Keratinocyte (primary cell): ENCODE measurements at regions not wholly inside any gene's neighbourhood (a gene's known extent, or its start where the extent isn't known, plus 50 kb on each side); places are given as distances from the start of the nearest gene placed in this dataset.
"Not testable (repeated sequence)": the region's sequence is repeated elsewhere in the genome, so short reads cannot be mapped to it uniquely, and the experiment has no call there.

ENCODE experiments used
- DNase-seq: peaks from one replicate; pipeline ENCODE4 v3.0.0-alpha.2; 2011; ENCODE audit warnings: low read depth, missing footprints, low spot score
- FAIRE-seq: peaks from 2 replicates; lab custom pipeline; 2011; peaks lifted over from hg19 to GRCh38; lab: Jason Lieb, UNC
- H2AFZ ChIP-seq: 2 replicates; pipeline ENCODE4 v1.6.0; 2012; ENCODE audit warnings: low read length, control low read depth, inconsistent platforms; ENCODE audit not compliant: control insufficient read depth
- H3K27ac ChIP-seq: 2 replicates; pipeline ENCODE4 v1.5.1; 2011; ENCODE audit warnings: low read length; ENCODE audit not compliant: control insufficient read depth, insufficient read depth
- H3K27me3 ChIP-seq: 3 replicates; pipeline ENCODE4 v1.6.0; 2011; ENCODE audit warnings: low read length; ENCODE audit not compliant: control insufficient read depth, insufficient read depth; ENCODE audit errors: extremely low read depth
- H3K36me3 ChIP-seq, 2 experiments: 2 replicates in 1 of 2; 3 replicates in 1 of 2; pipeline ENCODE4 v1.5.1; 2011; ENCODE audit warnings: low read length in 2 of 2, mild to moderate bottlenecking in 1 of 2; ENCODE audit not compliant: control insufficient read depth in 2 of 2, insufficient read depth in 2 of 2; ENCODE audit errors: extremely low read depth in 1 of 2
- H3K4me1 ChIP-seq: 3 replicates; pipeline ENCODE4 v1.5.1; 2011; ENCODE audit warnings: low read length; ENCODE audit not compliant: control insufficient read depth, insufficient read depth; ENCODE audit errors: extremely low read depth
- H3K4me2 ChIP-seq: 3 replicates; pipeline ENCODE4 v1.6.0; 2011; ENCODE audit warnings: low read depth, low read length; ENCODE audit not compliant: control insufficient read depth, insufficient read depth; ENCODE audit errors: extremely low read depth
- H3K4me3 ChIP-seq, 3 experiments: fragments of 200-600 bp in 1 of 3; sonication (generic) in 1 of 3; 2 replicates in 2 of 3; 3 replicates in 1 of 3; pipeline ENCODE4 v1.5.1; 2011 to 2016; ENCODE audit warnings: low read length in 3 of 3, mild to moderate bottlenecking in 3 of 3, control low read depth in 2 of 3, inconsistent platforms in 1 of 3, low read depth in 1 of 3, mixed read lengths in 1 of 3, mixed run types in 1 of 3, moderate library complexity in 1 of 3; ENCODE audit not compliant: control insufficient read depth in 2 of 3, insufficient read depth in 2 of 3; ENCODE audit errors: extremely low read depth in 1 of 3
- H3K79me2 ChIP-seq: 2 replicates; pipeline ENCODE4 v1.6.0; 2012; ENCODE audit warnings: low read length; ENCODE audit not compliant: control insufficient read depth, insufficient read depth
- H3K9ac ChIP-seq: 3 replicates; pipeline ENCODE4 v1.6.0; 2011; ENCODE audit warnings: low read length; ENCODE audit not compliant: control insufficient read depth, insufficient read depth; ENCODE audit errors: extremely low read depth
- H3K9me1 ChIP-seq: 3 replicates; pipeline ENCODE4 v1.6.0; 2011; ENCODE audit warnings: low read length; ENCODE audit not compliant: control insufficient read depth, insufficient read depth; ENCODE audit errors: extremely low read depth
- H3K9me3 ChIP-seq: 2 replicates; pipeline ENCODE4 v1.5.1; 2012; ENCODE audit warnings: low read depth, low read length; ENCODE audit not compliant: control insufficient read depth
- H4K20me1 ChIP-seq: 3 replicates; pipeline ENCODE4 v1.6.0; 2011; ENCODE audit warnings: low read length; ENCODE audit not compliant: control insufficient read depth, insufficient read depth; ENCODE audit errors: extremely low read depth
- EZH2 ChIP-seq: IDR thresholded peaks from one replicate; pipeline ENCODE4 v1.6.1; 2012; ENCODE audit warnings: inconsistent platforms, mild to moderate bottlenecking, low read length, moderate library complexity
- dilution Hi-C: fragments of 300-500 bp; cut with MboI; formaldehyde crosslinking; loops from one replicate; pipeline ENCODE4 v1.7.0; 2020; ENCODE audit warnings: low sequenced_read_pairs; ENCODE audit not compliant: extremely low pct_ligation_motif_present
- TF ChIP-seq, protein P1 (sequence below), 3 experiments: IDR thresholded peaks in 1 of 3; conservative IDR thresholded peaks in 1 of 3; optimal IDR thresholded peaks in 1 of 3; 2 replicates in 2 of 3; 3 replicates in 1 of 3; pipeline versions ENCODE3 to v1.5.1; 2011; ENCODE audit warnings: low read length in 3 of 3, mild to moderate bottlenecking in 3 of 3, moderate library complexity in 2 of 3, control low read depth in 1 of 3, inconsistent platforms in 1 of 3; ENCODE audit not compliant: insufficient read depth in 2 of 3; ENCODE audit errors: extremely low read depth in 1 of 3

DNA sequence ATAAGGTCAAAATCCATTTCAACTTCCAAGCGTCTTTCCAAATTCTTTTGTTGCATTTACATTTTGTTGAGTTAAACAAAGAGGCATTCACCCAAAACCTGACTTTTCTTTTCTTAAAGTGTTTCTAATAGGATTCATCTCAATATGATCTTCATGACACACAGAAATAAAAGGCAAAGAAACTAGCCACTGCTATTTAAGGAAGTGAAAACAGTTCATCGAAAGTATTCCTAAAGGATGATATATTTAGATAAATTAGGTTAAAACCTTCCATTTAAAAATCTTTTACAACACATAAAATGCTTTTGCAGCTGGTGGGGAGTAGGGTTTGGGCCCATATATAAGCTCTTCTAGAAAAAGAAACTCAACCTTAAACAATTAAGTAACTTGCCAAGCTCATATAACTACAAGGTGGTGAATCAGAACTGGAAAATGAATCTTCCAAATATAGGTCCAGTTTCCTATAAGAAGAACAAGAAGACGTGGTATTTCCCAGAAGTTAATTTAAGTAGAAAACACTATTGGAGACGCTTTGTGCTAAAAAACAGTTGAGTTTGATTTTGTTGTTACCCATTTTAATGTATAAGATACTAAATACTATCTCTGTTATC lies 336.0 kb upstream of the HNRNPA3 start:
- DNase-seq (no peak), FAIRE-seq (no peak)
- Histone ChIP-seq H3K27ac (no peak overlapping the region), H3K27me3 (no peaks in the 10 kb centered on the region), H3K4me3 (no peak overlapping the region), H4K20me1 (no peaks in the 10 kb centered on the region), H3K36me3 (no peaks in the 10 kb centered on the region), H3K9ac (no peak overlapping the region), H3K4me1 (no peaks in the 10 kb centered on the region), H2AFZ (no peak overlapping the region), H3K9me1 (no peaks in the 10 kb centered on the region), H3K9me3 (no peaks in the 10 kb centered on the region), H3K4me2 (no peak overlapping the region), H3K79me2 (no peaks in the 10 kb centered on the region)
- TF ChIP-seq EZH2, result no peak
- TF ChIP-seq, protein P1, sequence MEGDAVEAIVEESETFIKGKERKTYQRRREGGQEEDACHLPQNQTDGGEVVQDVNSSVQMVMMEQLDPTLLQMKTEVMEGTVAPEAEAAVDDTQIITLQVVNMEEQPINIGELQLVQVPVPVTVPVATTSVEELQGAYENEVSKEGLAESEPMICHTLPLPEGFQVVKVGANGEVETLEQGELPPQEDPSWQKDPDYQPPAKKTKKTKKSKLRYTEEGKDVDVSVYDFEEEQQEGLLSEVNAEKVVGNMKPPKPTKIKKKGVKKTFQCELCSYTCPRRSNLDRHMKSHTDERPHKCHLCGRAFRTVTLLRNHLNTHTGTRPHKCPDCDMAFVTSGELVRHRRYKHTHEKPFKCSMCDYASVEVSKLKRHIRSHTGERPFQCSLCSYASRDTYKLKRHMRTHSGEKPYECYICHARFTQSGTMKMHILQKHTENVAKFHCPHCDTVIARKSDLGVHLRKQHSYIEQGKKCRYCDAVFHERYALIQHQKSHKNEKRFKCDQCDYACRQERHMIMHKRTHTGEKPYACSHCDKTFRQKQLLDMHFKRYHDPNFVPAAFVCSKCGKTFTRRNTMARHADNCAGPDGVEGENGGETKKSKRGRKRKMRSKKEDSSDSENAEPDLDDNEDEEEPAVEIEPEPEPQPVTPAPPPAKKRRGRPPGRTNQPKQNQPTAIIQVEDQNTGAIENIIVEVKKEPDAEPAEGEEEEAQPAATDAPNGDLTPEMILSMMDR (optimal IDR thresholded peaks at IDR 0.05 in 1 of 3, IDR thresholded peaks at IDR 0.05 in 1 of 3, conservative IDR thresholded peaks at IDR 0.05 in 1 of 3; ENCODE audit: extremely low read depth in 1 of 3, insufficient read depth in 2 of 3, low read length in 3 of 3), result no peak
- dilution Hi-C loops, result no loop called here

DNA sequence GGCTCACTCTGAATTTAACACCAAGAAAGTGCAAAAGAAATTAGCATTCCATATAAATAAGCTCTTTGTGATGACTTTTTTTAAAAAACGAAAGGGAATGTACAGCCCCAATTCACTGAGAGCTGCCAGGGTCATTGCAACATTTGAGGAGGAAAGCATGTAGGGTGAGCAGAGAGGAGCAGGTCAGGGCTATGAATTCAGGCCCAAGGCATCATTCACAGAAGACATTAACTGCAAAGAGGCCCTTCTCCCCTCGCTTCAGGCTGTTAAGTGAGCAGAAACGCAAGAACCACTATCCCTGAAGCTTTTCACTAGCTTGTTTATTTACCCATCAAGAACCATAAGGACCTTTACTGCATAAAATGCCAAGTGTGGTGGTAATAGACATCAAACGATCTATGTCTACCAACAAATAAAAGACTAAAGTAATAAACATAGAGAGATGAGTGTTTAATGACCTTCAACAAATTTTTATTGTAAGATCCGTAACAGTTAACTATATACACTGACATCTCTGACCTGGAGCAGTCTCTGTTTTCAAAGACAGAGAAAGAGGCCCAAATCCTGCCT lies 333.1 kb upstream of the HNRNPA3 start:
- TF ChIP-seq EZH2, result no peak
- TF ChIP-seq, protein P1 (optimal IDR thresholded peaks at IDR 0.05 in 1 of 3, IDR thresholded peaks at IDR 0.05 in 1 of 3, conservative IDR thresholded peaks at IDR 0.05 in 1 of 3; ENCODE audit: extremely low read depth in 1 of 3, insufficient read depth in 2 of 3, low read length in 3 of 3), result no peak
- Histone ChIP-seq H3K36me3 (no peaks in the 10 kb centered on the region), H3K9me3 (no peaks in the 10 kb centered on the region), H3K4me3 (no peak overlapping the region), H3K79me2 (no peaks in the 10 kb centered on the region), H3K27me3 (no peaks in the 10 kb centered on the region), H2AFZ (no peak overlapping the region), H3K4me1 (no peaks in the 10 kb centered on the region), H3K9ac (no peak overlapping the region), H4K20me1 (no peaks in the 10 kb centered on the region), H3K27ac (no peak overlapping the region), H3K9me1 (no peaks in the 10 kb centered on the region), H3K4me2 (no peak overlapping the region)
- dilution Hi-C loops, result no loop called here
- FAIRE-seq, result no peak
- DNase-seq, result no peak

DNA sequence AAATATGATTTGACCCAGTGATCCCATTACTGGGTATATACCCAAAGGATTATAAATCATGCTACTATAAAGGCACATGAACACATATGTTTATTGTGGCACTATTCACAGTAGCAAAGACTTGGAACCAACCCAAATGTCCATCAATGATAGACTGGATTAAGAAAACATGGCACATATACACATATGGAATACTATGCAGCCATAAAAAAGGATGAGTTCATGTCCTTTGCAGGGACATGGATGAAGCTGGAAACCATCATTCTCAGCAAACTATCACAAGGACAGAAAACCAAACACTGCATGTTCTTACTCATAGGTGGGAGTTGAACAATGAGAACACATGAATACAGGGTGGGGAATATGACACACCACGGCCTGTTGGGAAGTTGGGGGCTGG lies 330.5 kb upstream of the HNRNPA3 start:
- H2AFZ ChIP-seq, H3K79me2 ChIP-seq, H4K20me1 ChIP-seq, H3K4me1 ChIP-seq, H3K27ac ChIP-seq, H3K27me3 ChIP-seq, H3K9me1 ChIP-seq, DNase-seq, FAIRE-seq, H3K9me3 ChIP-seq, H3K4me3 ChIP-seq, H3K4me2 ChIP-seq, dilution Hi-C loops, H3K9ac ChIP-seq, H3K36me3 ChIP-seq: not testable (repeated sequence)
